WTC11 (cell line): ENCODE measurements at regions not wholly inside any gene's neighbourhood (a gene's known extent, or its start where the extent isn't known, plus 50 kb on each side); places are given as distances from the start of the nearest gene placed in this dataset.

Experiments used
- CTCF ChIP-seq: fragments of 200-600 bp; IDR thresholded peaks from 2 replicates; pipeline ENCODE4 v1.8.0; 2022; ENCODE audit warnings: antibody characterized with exemption
- GTF2I ChIP-seq: fragments of 250-450 bp; sonication (Bioruptor Pico); conservative IDR thresholded peaks from 2 replicates; pipeline ENCODE4 v1.4.0; 2021; ENCODE audit warnings: mild to moderate bottlenecking
- MAX ChIP-seq: sonication (generic); formaldehyde crosslinking; IDR thresholded peaks from 2 replicates; pipeline ENCODE4 v1.8.0; 2022; ENCODE audit warnings: mild to moderate bottlenecking, missing genetic modification reagents
- NR2C2 ChIP-seq: sonication (generic); formaldehyde crosslinking; IDR thresholded peaks from 2 replicates; pipeline ENCODE4 v1.8.0; 2022; ENCODE audit warnings: mild to moderate bottlenecking, missing genetic modification reagents
- SP1 ChIP-seq: sonication (generic); formaldehyde crosslinking; conservative IDR thresholded peaks from 2 replicates; pipeline ENCODE4 v1.8.1; 2022; ENCODE audit warnings: missing genetic modification reagents
- STAT6 ChIP-seq: sonication (generic); formaldehyde crosslinking; conservative IDR thresholded peaks from 2 replicates; pipeline ENCODE4 v1.8.1; 2023; ENCODE audit warnings: mild to moderate bottlenecking, low read depth, missing genetic modification reagents, moderate library complexity
- ZSCAN18 ChIP-seq: fragments of 250-450 bp; sonication (Bioruptor Pico); IDR thresholded peaks from 2 replicates; pipeline ENCODE4 v2.1.2; 2022; ENCODE audit warnings: mild to moderate bottlenecking, moderate library complexity

- no peak for TF ChIP-seq CTCF
- TF ChIP-seq GTF2I (CRISPR knock-in tag): no peak
- no peak for TF ChIP-seq ZSCAN18 (CRISPR knock-in tag)
- no peak for TF ChIP-seq MAX (CRISPR knock-in tag)
- no peak for TF ChIP-seq SP1 (CRISPR knock-in tag)
- no peak for TF ChIP-seq NR2C2 (CRISPR knock-in tag)
- no peak for TF ChIP-seq STAT6
Measured at GRCh38 chr10:125379592-125379991, 219.2 kb upstream of the CTBP2 start.
